Inflammatory macrophage (primary cell): ENCODE measurements at regions not wholly inside any gene's neighbourhood (a gene's known extent, or its start where the extent isn't known, plus 50 kb on each side); places are given as distances from the start of the nearest gene placed in this dataset.
A peak's percentile ranks its signal among the peaks of the same experiment; 100 is the strongest.

Source experiments
- DNase-seq, 2 donors: peaks; one replicate each; pipeline ENCODE4 v3.0.0-alpha.2; 2020 to 2022

DNA sequence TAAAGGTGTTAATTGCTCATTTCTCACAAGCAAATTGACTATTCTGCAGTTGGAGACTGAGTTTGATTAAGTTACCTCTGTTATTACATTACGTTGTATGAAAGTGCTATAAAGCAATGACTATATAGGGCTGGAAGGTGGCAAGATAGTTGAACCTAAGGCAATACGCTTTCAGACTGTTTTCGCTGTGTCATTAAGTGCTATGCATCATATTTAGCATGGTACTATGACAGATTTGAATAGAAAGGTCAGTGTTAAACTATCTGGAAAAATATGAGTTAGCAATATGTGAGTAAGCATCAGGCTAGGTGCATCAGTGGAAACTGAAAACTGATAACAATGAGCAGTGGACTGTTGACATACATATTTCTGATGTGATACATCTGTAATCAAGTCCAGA, 206.0 kb upstream of the ARHGAP24 start:
- no peak for DNase-seq

DNA sequence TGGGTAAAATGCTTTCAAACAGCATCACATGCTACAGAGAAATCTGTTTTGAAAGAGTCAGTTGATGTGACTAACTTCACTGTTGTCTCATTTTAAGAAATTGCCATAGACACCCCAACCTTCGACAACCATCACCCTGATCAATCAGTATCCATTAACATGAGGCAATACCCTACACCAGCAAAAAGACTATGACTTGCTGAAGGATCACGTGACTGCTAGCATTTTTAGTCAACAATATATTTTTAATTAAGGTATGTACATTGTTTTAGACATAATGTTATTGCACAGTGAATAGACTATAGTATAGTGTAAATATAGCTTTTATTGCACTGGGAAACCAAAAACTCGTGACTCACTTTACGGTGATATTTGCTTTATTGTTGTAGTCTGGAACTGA, 200.0 kb upstream of the ARHGAP24 start:
- DNase-seq, result no peak

DNA sequence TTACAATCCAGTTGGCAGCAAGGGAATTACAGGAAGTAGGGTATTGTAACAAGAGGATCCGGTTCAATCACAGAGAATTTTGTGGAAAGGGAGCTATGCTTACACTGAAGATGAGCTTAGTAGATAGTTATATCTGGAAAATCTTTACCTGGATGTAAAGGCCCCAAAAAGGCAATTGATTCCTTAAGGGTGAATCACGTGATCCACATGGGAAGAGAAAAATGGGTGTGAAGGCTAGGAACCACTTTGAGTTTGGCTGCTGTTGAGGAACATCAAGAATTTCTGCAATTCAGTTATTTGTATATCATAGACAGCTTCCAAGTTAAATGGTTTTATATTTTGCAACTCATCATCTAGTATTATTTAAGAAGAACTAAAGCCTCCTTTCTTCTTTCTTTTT, 194.0 kb upstream of the ARHGAP24 start:
- no peak for DNase-seq

DNA sequence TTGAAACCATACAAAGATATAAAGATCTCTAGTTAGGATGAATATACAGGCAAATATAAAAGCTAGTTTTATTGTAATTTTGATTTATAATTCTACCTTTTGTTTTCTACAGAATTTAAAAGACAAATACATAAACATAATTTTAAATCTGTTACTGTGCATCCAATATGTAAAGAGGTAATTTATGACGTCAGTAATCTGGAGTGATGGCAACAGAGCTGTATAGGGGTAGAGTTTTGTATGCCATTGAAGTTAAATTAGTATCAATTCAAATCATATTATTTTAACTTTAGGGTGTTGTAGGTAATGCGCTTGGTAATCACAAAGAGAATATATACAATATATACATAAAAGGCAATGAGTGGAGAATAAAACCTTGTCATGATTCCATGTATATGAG, 183.7 kb upstream of the ARHGAP24 start:
- no peak for DNase-seq

DNA sequence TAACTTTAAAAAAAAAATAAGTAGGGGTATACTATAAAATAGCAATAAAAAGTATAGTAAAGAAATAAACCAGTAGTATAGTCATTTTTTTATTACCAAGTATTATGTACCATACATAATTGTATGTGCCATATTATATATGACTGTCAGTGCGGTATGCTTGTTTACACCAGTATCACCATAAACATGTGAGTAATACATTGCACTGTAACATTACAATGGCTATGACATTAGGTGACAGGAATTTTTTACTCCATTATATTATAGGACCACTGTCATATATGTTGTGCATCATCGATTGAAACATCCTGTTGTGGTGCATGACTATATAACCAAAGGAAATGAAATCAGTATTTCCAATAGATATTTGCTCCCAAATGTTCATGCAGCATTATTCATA, 176.9 kb upstream of the ARHGAP24 start:
- DNase-seq, result no peak

DNA sequence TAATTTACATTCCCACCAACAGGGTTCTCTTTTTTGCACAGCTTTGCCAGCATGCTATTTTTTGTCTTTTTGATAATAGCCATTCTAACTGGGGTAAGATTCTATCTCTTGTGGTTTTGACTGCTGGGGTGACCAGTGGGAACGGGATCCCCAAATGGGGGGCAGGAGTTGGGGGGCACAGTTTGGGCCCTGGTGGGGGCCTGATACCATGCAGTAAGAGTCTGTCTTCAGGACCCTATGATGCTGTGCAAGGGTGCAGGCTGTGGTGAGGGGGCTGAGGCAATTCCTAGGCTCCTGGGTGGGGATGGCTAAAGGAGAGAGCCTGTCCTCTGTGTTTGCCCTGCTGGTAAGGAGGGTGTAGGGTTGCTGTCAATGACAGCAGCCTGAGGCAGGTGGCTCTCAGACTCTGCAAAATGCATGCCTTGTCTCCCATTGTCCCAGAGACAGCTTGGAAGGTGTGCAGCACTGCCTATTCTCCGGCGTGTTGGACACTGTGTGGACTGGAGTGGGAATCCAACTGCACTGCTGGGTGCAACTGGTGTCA, 172.7 kb upstream of the ARHGAP24 start:
- DNase-seq, result no peak

DNA sequence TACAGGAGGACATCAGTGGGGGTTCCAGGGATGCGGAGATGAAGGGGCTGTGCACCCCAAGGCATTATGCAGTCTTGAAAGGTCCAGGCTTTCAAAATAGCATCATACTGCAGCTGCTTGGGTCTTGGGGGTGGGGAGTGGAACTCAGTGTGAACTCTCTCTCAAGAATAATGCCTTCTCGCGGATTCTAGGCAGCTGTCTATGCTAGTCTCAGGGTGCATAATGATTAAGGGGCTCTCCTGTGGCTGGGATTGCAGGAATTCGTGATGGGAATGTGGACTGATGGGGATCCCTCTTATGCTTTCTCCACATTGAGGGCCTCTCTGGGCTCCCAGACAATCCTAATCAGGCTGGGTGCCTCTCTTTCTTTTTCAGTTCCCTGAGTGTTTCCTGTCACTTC, 172.2 kb upstream of the ARHGAP24 start:
- no peak for DNase-seq

DNA sequence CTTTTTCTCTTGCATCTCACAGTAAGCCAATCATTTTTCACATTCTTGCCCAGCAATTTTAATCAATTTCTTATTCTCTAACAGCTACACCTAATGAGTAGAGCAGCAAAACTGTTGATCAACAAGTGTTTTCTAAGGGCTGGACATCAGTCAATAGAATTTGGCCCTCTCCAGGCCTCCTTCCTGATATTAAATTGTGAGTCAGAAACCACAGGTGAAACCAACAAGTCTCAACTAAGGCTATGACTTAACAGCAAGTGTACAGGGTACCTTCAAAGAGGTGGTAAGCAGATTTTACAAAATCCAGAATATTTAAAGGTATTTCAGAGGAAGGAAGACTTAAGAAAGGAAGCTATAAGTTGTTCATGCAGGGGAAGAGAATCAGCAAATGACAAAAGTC, 156.5 kb upstream of the ARHGAP24 start:
- DNase-seq, result no peak

DNA sequence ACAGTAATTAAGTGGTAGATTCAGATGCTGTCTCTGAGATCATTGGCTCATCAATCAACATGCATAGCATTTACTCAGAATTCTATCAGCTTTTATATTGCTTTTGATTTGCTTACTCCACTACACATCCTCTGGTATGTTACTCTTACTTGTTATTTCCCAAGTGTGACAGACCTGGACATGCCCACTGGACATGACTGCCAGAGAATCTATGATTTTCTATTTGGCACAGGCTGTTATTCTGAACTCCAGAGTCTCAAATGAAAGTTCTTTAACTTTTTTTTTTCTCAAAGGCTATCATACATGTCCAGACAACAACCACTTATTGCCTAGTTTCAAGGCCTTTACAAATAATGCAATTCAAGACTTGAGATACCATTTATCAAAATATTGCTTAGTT, 116.1 kb upstream of the ARHGAP24 start:
- no peak for DNase-seq

DNA sequence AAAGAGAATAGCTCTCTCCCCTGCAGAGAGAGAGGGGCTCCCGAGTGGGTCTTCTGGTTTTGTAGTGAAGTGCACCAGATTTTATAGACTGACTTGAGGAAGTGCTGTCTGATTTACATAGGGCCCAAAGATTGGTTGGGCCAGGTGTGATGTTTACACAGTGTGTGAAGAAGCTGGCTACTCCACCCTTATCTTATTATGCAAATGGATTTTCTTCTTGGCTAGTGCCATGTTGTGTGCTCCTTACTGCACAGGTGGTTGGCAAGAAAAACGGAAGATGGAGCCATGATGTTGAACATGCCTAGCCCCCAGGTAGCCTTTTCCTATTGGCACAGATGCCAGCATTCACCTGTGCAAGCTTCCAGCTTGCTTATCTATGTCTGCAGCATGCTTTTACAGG, 112.4 kb upstream of the ARHGAP24 start:
- no peak for DNase-seq

DNA sequence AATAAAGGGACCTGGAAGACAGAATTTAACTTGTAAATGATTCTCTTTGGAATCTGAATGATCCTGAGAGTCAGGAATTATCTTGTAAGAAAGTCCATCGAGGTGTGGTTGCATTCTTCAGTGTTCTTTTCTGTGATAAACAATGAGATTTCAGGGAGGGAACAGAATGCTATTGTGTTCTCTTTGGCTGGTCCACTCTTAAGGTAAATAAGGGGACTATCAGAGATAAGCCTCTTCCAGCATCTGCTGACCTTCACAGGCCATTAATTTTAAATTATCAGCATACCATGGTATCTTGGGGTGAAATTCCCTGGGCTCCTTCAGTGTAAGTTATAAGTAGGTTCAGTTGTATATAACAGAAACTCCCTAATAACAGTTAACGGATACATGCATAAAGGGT, 107.1 kb upstream of the ARHGAP24 start:
- DNase-seq, result no peak

DNA sequence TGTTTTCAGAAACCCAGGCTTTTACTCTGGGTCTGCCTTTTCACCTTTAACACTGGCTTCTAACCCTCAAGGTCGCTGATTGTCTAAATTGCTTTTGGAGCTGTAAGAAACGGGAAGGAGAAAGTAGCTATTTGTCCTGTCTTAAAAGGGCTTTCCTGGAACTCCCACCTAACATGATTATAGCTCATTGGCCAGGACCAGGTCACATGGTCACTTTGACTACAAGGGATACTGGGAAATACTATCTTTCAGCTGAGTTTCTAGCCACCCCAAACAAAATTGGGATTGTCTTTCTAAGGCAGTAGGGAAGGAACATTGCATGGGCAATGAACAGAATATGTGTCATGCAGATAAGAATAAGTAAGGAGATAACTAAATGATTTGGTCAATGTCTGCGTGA, 106.7 kb upstream of the ARHGAP24 start:
- no peak for DNase-seq

DNA sequence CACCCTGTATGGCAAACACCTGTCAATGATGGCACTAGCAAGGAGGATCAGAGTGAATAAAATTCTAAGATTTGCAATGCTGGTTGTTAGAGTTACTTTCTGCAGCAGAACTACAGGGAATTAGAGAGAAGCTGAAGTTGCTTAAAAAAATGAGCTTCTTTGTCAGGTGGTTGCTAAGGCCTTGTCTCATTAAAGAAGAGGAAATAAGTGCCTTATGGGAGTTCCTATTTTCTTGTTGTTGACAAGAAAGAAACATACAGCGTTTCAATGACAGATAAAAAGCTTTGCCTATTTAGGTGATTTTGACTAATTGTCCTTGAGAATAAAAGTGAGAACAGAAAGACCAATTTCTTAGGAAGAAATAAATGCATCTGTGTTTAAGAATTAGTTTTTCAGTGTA, 106.0 kb upstream of the ARHGAP24 start:
- DNase-seq, result peak; percentile 35 to 47

DNA sequence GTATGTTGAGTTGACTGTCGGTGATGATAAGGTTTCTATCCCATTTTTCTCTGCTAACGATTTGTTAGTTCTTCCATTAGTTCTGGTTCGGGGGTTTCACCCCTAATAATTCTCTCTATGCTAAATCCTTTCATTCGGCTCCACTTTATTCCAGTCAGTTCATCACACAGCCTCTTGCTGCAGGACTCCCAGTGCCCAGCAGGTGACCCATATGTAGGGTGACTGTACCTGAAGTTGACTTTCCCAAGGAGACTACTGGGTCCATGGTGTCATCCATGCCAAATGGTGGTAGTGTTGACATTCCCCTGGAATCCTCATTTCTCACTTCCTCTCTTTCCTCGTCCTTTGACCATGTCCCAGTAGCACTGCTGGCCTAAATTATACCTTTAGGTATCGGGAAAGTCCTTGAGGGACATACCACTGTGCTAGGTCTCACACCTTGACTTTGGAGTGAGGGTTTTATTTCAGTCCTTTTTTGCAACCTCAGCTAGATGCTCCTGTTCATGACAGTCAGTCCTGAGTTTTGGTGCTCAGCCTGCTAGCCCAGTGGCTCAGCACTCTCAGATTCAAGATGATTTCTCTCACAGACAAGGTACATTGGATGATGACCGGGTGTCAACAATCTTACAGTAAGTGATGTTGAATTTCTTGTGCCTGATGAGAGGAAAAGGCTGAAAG, 105.1 kb upstream of the ARHGAP24 start:
- no peak for DNase-seq

DNA sequence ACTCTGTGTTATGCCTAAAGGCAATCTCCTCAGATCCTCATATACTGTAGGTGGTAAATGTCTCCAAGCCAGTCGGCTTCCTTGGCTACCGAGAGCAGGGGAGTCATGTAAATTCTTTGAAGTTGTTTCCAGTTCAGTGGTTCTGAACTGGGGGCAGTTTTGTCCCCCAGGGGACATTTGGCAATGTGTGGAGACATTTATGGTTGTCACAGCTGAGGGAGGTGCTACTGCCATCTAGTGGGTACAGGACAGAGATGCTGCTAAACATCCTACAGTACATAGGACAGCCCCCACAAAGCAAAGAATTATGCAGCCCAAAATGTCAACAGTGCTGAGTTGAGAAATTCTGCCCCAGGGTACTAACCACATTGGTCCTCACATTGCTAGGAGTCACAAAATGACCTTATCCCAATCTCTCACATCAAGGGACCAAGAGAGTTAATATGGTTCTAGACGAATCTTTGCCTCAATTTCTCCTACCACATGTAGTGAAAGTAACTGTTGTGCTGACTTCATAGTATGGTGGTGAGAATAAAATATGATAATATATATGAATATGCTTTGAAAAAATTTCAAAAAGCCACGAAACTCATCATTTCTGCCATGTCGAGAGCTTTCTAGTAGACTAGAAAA, 104.4 kb upstream of the ARHGAP24 start:
- peak; percentile 24 to 47 for DNase-seq

DNA sequence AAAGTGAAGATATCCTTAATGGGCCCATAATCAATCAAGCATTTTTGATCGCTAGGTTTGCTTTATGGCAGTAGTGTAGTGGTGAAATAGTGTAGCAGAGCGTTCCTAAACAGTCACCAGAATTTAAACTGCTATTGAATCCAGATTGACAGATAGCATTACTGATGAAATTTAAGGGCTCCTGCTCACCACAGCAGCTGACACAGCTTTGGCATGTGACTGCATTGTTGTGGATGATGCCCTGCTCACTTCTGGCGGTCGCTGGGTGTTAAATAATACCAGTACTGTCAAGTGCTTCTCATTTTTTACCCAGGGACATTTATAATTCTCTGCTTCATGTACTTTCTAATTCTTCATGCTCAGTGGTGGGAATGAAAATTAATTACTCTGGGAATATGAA, 102.0 kb upstream of the ARHGAP24 start:
- DNase-seq, result no peak

DNA sequence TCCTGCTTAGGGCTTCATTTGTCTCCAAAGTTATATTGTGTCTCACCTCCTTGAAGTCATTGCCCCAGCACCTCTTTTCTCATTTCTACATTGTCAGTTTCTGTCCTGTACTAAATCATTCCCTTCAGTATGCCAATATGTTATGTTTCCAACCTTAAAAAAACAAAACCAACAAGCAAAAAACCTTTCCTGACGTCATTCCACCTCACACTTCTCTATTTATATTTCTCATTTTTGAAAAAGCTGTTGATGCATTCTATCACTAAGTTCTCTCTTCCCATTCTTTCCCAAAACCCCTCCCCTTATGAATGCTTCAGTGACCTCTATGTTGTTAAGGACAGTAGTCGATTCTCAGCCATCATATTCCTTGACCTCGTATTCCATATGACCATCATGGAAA, 98.7 kb upstream of the ARHGAP24 start:
- DNase-seq, result no peak

DNA sequence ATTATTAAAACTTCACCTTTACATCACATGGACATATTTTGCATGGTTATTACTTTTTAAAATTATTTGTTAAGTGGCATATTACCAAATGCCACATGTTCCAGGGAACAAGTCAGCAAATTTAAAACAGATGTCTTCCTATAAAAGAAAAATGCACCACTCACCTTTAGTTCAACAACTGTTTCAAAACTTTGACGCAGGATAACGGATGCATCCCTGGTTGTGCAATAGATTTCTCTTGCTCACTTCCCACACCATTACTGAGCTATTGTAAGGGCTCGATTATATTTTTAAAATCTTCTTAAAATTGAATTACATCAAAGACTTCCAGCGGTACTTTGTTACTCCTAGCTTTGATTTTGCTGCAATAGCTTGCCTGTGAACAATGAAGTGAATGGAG, 93.0 kb upstream of the ARHGAP24 start:
- no peak for DNase-seq

DNA sequence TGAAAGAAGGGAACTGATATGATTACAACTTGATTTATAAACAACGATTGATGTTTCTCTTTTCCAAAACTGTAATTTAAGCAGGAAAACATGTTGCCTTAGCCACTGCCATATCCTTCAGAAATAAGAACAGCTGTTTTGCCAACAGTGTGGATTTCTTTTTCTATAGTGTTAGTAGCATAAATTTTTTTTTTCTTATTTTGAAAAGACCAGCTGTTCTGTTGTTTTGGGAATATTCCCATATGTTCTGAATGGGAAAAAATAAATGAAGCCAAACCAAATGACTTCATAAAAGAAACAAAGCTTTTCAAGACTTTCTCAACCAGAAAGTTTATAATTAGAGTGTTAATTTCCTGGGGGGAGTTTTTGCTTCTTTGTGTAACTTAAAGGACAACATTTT, 83.9 kb upstream of the ARHGAP24 start:
- no peak for DNase-seq

DNA sequence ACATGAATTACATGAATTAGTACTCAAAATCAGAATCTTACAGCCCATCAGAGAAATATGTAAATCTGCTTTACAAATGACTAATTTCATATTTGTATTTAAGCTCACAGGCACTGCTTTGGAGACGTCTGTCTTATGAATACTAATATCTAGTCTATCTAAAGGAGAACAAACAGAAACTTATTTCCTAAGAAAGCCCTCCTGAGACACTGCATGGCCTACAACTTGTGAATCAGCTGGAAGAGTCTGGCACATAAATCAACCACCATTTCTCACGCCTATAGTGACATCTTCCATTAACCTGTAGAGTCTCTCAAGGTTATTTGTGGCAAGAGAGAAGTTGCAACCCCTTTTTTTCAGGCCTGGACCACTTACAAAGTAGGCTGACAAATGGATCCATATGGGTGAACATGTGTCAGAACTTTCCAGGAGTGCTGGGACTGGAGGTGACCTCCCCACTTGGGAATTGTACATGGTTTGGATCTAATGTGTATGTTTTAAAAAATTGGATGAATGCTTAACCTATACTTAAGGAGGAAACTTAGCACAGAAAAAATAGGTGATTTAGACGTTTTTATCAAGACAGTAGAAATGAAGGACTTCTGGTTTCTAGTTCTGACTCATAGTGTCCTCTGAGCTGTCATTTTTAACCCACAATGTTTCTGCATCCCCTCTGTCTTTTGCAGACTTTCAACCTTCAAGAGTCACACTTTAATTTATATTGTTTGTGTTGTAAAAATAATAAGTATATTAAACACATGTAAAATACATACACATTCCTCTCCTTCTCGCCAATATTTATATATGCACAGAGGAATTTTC, 83.2 kb upstream of the ARHGAP24 start:
- DNase-seq, result no peak

DNA sequence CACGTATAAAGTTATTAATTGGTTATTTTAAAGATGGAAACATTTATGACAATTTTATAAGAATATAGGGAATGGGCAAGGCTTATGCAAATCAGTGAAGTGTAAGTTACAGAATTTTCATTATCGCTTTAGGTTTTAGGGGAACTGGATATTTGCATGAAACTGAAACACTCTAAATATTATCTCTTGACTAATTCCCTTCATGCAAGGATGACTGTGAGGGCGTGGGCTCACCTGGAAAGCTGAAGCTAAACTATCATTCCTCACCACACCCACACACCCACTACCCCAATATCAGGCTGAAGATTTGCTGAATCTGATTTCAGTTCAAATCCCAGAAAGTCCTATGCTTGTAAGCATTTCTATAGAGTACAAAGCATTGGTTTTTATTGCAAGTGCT, 81.7 kb upstream of the ARHGAP24 start:
- DNase-seq, result no peak

DNA sequence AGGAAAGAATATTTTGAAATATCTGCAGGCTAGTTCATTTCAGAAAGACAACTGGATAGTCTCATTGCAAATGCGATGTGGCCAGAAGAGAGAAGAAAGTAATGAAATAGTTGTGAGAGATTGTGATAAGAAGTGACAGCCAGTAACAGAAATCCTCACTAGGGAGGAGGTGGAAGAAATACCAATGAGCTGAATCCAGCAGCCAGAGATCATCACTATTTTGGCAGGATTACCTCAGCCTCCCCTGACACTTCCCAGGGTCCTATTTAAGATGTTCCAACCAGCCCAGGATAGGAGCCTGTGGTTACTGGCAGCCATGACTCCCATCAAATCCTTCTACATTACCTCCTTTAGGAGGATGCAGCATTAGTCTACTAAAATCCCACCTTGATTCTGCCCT, 76.7 kb upstream of the ARHGAP24 start:
- no peak for DNase-seq

DNA sequence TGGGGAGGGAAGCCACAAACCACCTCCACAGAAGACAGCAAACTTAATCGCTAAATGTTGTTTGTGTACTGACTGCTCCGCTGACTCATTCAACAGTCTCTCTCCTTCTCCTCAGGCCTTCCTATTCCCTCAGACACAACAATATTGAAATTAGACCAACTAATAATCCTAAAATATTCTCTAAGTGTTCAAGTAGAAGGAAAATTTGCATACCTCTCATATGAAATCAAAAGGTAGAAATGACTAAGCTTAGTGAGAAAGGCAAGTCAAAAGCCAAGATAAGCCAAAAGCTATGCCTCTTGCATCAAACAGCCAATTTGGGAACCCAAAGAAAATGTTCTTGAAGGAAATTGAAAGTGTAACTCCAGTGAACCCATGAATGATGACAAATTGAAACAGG, 75.7 kb upstream of the ARHGAP24 start:
- no peak for DNase-seq

DNA sequence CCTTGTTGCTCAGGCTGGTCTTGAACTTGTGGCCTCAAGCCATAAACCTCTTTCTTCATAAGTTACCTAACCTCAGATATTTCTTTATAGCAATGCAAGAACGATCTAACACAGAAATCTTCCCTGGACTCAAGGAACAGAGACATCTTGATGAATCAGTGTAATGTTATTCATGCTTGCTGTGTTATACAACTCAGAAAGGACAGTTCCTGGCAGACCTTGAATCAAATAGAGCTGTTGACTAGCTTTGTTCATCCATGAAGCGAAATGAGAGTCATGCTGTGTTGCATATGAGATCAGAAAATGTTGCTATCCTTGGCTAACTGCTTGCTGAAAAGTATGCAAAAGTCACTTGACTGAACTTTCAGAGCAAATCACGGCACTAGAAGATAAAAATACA, 72.6 kb upstream of the ARHGAP24 start:
- DNase-seq, result no peak
